Gastroesophageal sphincter (tissue), 4 donors: ENCODE measurements at regions not wholly inside any gene's neighbourhood (a gene's known extent, or its start where the extent isn't known, plus 50 kb on each side); places are given as distances from the start of the nearest gene placed in this dataset.

Experiments
- ATAC-seq: fragments of 150-250 bp; one replicate; pipeline ENCODE4 v1.9.1; 2016; ENCODE audit warnings: mild to moderate bottlenecking, moderate library complexity
- H3K27ac ChIP-seq, 4 donors: fragments of 200-600 bp; sonication (generic) in 3 of 4; 1 replicate in 3 of 4; 2 replicates in 1 of 4; pipeline ENCODE4 v1.5.1; 2016 to 2019
- H3K27me3 ChIP-seq: fragments of 200-600 bp; sonication (generic); one replicate; pipeline ENCODE4 v1.5.1; 2019
- H3K36me3 ChIP-seq, 2 donors: fragments of 200-600 bp; sonication (generic); one replicate each; pipeline ENCODE4 v1.5.1; 2019; ENCODE audit warnings: control low read depth in 1 of 2
- H3K4me1 ChIP-seq, 3 donors: fragments of 200-600 bp; sonication (generic); 1 replicate in 2 of 3; 2 replicates in 1 of 3; pipeline ENCODE4 v1.5.1; 2016 to 2019; ENCODE audit warnings: control low read depth in 2 of 3
- H3K4me3 ChIP-seq, 2 donors: fragments of 200-600 bp; sonication (generic); one replicate each; pipeline ENCODE4 v1.5.1; 2019; ENCODE audit warnings: mild to moderate bottlenecking in 1 of 2, moderate library complexity in 1 of 2
- H3K9me3 ChIP-seq, 3 donors: fragments of 200-600 bp; sonication (generic); one replicate each; pipeline ENCODE4 v1.5.1; 2017 to 2019; ENCODE audit warnings: control low read depth in 2 of 3
- EP300 ChIP-seq: sonication (generic); formaldehyde crosslinking; IDR thresholded peaks from one replicate; pipeline ENCODE4 v1.6.1; 2017; ENCODE audit warnings: antibody characterized with exemption, mild to moderate bottlenecking
- POLR2A ChIP-seq, 2 donors: fragments of 450-650 bp; IDR thresholded peaks; one replicate each; pipeline ENCODE4 v1.6.1; 2017; ENCODE audit warnings: antibody characterized with exemption in 2 of 2, mild to moderate bottlenecking in 2 of 2, moderate library complexity in 1 of 2
- POLR2AphosphoS5 ChIP-seq: sonication (generic); formaldehyde crosslinking; IDR thresholded peaks from one replicate; pipeline ENCODE4 v1.6.1; 2017; ENCODE audit warnings: antibody characterized with exemption
- WGBS, 2 donors: methylation state at CpG; one replicate each; pipeline ENCODE4 v1.1.5; 2018; ENCODE audit warnings: low coverage in 1 of 2; 5-methylcytosine and 5-hydroxymethylcytosine counted together
- TF ChIP-seq, protein P1 (sequence below), 4 experiments: fragments of 200-600 bp in 2 of 4; fragments of 450-650 bp in 2 of 4; sonication (generic) in 1 of 4; IDR thresholded peaks; one replicate each; pipeline ENCODE4 v1.5.1; 2017 to 2019; ENCODE audit warnings: antibody characterized with exemption in 4 of 4, mild to moderate bottlenecking in 2 of 4, moderate library complexity in 2 of 4

DNA sequence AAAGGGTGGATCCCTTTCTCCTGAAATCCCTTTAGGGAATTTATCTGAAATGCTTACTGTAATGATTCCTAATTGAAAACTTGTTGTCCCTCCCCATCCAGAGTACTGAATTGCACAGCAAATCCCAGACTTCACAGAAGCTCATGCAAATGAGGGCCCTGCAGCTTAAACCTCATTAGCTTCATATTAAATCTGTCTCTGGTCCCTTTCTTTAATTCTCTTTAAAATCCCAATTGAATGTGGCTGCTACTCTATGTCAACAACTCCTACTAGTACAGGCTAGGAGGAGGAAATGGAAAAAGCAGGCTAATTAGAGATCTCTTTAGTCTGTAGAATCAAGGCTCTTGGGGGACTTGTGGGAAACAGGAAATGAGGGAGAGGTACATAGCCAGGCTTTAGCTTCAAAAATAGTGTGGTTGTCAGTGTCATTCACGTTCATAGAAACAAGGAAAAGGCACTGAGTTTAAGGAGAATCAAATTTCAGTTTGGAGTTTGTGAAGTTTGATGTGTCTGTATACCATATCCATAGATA, 191.3 kb upstream of the PRDM9 start:
- no peak for ATAC-seq
- TF ChIP-seq POLR2A (IDR thresholded peaks at IDR 0.05), result no peak

DNA sequence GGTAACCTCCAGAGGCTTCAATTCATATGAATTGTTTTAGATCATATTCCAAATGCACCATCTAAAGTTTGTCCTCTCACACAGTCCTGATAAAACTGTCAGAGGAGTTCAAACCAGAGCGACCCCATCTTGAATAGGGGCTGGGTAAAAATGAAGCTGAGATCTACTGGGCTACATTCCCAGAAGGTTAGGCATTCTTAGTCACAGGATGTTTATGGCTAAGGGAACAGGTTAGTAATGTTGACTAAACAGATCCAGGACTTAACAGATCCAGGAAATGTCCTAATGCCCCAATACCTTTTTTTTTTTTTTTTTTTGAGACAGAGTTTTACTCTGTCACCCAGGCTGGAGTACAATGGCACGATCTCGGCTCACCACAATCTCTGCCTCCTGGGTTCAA, 192.6 kb upstream of the PRDM9 start:
- ATAC-seq, result no peak
- no peak for TF ChIP-seq POLR2AphosphoS5
- no peaks in the 10 kb centered on the region for H3K36me3 ChIP-seq
- H3K27me3 ChIP-seq, result no peaks in the 10 kb centered on the region
- H3K9me3 ChIP-seq, result no peaks in the 10 kb centered on the region
- H3K4me3 ChIP-seq, result no peak overlapping the region
- no peak overlapping the region for H3K27ac ChIP-seq
- WGBS, 2 donors, result 70 to 90% methylated on average over 1 to 3 of the region's 3 CpGs
- no peaks in the 10 kb centered on the region for H3K4me1 ChIP-seq

More for the DNA sequence above, 191.3 kb upstream of the PRDM9 start:
- Histone ChIP-seq H3K27ac (no peak overlapping the region), H3K36me3 (no peaks in the 10 kb centered on the region), H3K27me3 (no peaks in the 10 kb centered on the region), H3K4me3 (no peak overlapping the region), H3K9me3 (no peaks in the 10 kb centered on the region), H3K4me1 (no peaks in the 10 kb centered on the region)
- WGBS, 2 donors, result 27 to 40% methylated on average over 1 of the region's 1 CpG

DNA sequence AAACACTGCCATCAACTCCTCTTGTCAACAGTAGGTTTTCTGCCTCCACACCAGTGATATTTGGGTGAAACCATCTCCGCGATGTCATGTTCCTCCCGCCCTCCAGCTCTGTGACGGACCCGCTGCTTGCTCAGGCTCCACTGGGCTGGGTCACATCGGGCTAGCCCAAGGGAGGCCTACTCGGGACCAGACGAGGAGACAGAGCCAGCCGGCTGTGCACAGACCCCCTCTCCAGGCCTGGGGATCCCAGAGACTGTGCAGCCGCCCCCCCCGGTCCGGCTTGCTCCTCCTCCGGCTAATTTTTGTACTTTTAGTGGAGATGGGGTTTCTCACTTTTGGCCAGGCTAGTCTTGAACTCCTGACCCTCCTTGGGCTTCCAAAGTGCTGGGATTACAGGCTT, 202.4 kb upstream of the PRDM9 start:
- no peak for ATAC-seq
- Histone ChIP-seq H3K27me3 (no peaks in the 10 kb centered on the region), H3K9me3 (no peaks in the 10 kb centered on the region), H3K4me3 (no peak overlapping the region), H3K36me3 (no peaks in the 10 kb centered on the region), H3K27ac (no peak overlapping the region), H3K4me1 (no peaks in the 10 kb centered on the region)
- TF ChIP-seq, protein P1, sequence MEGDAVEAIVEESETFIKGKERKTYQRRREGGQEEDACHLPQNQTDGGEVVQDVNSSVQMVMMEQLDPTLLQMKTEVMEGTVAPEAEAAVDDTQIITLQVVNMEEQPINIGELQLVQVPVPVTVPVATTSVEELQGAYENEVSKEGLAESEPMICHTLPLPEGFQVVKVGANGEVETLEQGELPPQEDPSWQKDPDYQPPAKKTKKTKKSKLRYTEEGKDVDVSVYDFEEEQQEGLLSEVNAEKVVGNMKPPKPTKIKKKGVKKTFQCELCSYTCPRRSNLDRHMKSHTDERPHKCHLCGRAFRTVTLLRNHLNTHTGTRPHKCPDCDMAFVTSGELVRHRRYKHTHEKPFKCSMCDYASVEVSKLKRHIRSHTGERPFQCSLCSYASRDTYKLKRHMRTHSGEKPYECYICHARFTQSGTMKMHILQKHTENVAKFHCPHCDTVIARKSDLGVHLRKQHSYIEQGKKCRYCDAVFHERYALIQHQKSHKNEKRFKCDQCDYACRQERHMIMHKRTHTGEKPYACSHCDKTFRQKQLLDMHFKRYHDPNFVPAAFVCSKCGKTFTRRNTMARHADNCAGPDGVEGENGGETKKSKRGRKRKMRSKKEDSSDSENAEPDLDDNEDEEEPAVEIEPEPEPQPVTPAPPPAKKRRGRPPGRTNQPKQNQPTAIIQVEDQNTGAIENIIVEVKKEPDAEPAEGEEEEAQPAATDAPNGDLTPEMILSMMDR (IDR thresholded peaks at IDR 0.05), result no peak
- TF ChIP-seq POLR2AphosphoS5 (no peak), POLR2A (IDR thresholded peaks at IDR 0.05) (no peak), EP300 (no peak)
- 100% methylated on average over 1 of the region's 13 CpGs; no CpG with 5 or more reads in 1 of the 2 donors for WGBS, 2 donors

DNA sequence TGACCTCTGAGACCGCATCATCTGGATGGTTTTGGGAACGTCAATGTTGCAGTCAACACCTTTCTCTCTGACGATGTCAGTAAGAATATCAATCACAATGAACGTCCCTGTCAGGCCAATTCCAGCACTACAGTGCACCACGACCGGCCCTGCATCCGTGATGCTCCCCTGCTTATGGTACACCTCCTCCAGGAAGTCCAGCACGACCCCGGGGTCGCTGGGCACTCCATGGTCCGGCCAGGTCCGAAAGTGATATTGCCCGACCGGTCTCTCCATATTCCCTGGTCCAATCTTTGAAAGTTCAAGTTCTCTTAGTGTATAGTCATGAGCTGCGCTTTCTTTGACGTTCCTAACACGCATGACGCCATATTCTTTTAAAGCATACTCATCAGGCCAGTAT, 203.6 kb upstream of the PRDM9 start:
- H3K27ac ChIP-seq, result no peak overlapping the region
- H3K9me3 ChIP-seq, result no peaks in the 10 kb centered on the region
- H3K27me3 ChIP-seq, result no peaks in the 10 kb centered on the region
- ATAC-seq, result no peak
- H3K36me3 ChIP-seq, result no peaks in the 10 kb centered on the region
- TF ChIP-seq POLR2A (IDR thresholded peaks at IDR 0.05), result no peak
- TF ChIP-seq POLR2AphosphoS5, result no peak
- TF ChIP-seq EP300, result no peak
- TF ChIP-seq, protein P1 (IDR thresholded peaks at IDR 0.05), result no peak
- 86 to 93% methylated on average over 3 to 15 of the region's 18 CpGs for WGBS, 2 donors
- H3K4me3 ChIP-seq, result no peak overlapping the region
- H3K4me1 ChIP-seq, result no peaks in the 10 kb centered on the region

DNA sequence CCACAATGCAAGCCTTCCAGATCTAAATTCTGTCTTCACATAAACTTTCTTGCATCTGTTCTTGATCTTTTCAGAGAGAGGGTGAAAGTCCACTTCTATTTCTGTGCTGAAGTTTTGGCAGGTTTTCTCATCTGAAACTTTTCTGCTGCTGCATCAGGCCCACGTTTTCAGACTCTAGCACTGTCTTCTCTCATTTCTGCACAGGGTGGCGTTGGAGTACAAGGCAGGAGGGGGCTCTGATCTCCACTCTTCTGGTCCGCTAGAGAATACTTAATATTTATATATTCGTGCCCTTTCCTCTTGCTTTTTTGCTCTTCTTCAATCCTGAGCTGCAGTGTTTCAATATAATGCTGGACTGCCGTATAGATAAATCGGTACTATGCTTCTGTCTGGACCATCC, 204.0 kb upstream of the PRDM9 start:
- no peak for ATAC-seq

DNA sequence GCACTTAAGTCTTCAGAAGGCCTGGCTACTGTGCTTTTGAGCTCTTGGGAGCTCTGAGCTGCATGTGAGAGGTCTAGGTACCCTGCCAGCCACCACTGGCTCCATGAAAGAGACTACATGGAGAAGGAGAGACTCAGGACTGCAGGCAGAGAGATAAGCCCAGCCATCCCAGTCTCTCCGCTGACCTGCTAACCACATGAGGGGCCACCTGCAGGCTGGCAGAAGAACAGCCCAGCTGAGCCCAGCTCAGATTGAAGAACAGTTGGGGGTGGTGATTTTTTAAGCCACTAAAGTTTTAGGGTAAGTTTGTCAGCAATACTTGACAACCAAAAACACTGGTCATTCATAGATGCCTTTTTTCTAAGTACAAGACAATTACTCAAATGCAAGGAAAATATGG, 205.0 kb upstream of the PRDM9 start:
- Histone ChIP-seq H3K4me1 (no peaks in the 10 kb centered on the region), H3K36me3 (no peaks in the 10 kb centered on the region), H3K27ac (no peak overlapping the region), H3K4me3 (no peak overlapping the region), H3K27me3 (no peaks in the 10 kb centered on the region), H3K9me3 (no peaks in the 10 kb centered on the region)
- TF ChIP-seq POLR2A (IDR thresholded peaks at IDR 0.05) (no peak), POLR2AphosphoS5 (no peak), EP300 (no peak)
- TF ChIP-seq, protein P1 (IDR thresholded peaks at IDR 0.05), result no peak
- ATAC-seq, result no peak
- no CpG with 5 or more reads among the region's 1 CpG for WGBS, 2 donors

More for the DNA sequence above, 204.0 kb upstream of the PRDM9 start:
- H3K9me3 ChIP-seq, result no peaks in the 10 kb centered on the region
- no peaks in the 10 kb centered on the region for H3K4me1 ChIP-seq
- no peaks in the 10 kb centered on the region for H3K27me3 ChIP-seq
- no peak overlapping the region for H3K4me3 ChIP-seq
- no peaks in the 10 kb centered on the region for H3K36me3 ChIP-seq
- WGBS, 2 donors, result 73 to 77% methylated on average over 6 of the region's 6 CpGs
- no peak for TF ChIP-seq POLR2A (IDR thresholded peaks at IDR 0.05)
- TF ChIP-seq POLR2AphosphoS5, result no peak
- TF ChIP-seq, protein P1 (IDR thresholded peaks at IDR 0.05), result no peak
- TF ChIP-seq EP300, result no peak
- H3K27ac ChIP-seq, result no peak overlapping the region
